Spleen (tissue), 7 donors: ENCODE measurements at regions not wholly inside any gene's neighbourhood (a gene's known extent, or its start where the extent isn't known, plus 50 kb on each side); places are given as distances from the start of the nearest gene placed in this dataset.

Experiments
- POLR2A ChIP-seq, 3 donors: fragments of 450-650 bp; IDR thresholded peaks; one replicate each; pipeline ENCODE4 v1.5.1; 2017; ENCODE audit warnings: antibody characterized with exemption in 3 of 3, mild to moderate bottlenecking in 1 of 3
- POLR2AphosphoS5 ChIP-seq, 3 donors: sonication (generic); formaldehyde crosslinking; IDR thresholded peaks; one replicate each; pipeline ENCODE4 v1.5.1; 2017; ENCODE audit warnings: antibody characterized with exemption in 3 of 3
- TF ChIP-seq, protein P1 (sequence below), 11 experiments: fragments of 200-600 bp in 7 of 11; fragments of 450-650 bp in 4 of 11; sonication (generic) in 4 of 11; IDR thresholded peaks in 8 of 11; conservative IDR thresholded peaks in 3 of 11; 1 replicate in 7 of 11; 2 replicates in 4 of 11; pipeline versions ENCODE4 v1.4.0 to v1.8.0; 2016 to 2021; ENCODE audit warnings: antibody characterized with exemption in 11 of 11, inconsistent platforms in 4 of 11, mild to moderate bottlenecking in 1 of 11
- donor health status: DM: no; HTN: no; CAD: no; lungs with moderate emphysema.
- donor health status: DM: no; HTN: no; CAD: no.
- donor health status: DM: no; HTN: no; CAD: no.

GRCh38 chrX:64805683-64806082 lies 170.6 kb downstream of the ZC4H2 start:
- TF ChIP-seq POLR2AphosphoS5 (IDR thresholded peaks at IDR 0.05) (no peak), POLR2A (IDR thresholded peaks at IDR 0.05) (no peak)
- TF ChIP-seq, protein P1, sequence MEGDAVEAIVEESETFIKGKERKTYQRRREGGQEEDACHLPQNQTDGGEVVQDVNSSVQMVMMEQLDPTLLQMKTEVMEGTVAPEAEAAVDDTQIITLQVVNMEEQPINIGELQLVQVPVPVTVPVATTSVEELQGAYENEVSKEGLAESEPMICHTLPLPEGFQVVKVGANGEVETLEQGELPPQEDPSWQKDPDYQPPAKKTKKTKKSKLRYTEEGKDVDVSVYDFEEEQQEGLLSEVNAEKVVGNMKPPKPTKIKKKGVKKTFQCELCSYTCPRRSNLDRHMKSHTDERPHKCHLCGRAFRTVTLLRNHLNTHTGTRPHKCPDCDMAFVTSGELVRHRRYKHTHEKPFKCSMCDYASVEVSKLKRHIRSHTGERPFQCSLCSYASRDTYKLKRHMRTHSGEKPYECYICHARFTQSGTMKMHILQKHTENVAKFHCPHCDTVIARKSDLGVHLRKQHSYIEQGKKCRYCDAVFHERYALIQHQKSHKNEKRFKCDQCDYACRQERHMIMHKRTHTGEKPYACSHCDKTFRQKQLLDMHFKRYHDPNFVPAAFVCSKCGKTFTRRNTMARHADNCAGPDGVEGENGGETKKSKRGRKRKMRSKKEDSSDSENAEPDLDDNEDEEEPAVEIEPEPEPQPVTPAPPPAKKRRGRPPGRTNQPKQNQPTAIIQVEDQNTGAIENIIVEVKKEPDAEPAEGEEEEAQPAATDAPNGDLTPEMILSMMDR (IDR thresholded peaks at IDR 0.05 in 8 of 11, conservative IDR thresholded peaks at IDR 0.05 in 3 of 11), result no peak
